WTC11 (cell line): ENCODE measurements at regions not wholly inside any gene's neighbourhood (a gene's known extent, or its start where the extent isn't known, plus 50 kb on each side); places are given as distances from the start of the nearest gene placed in this dataset.

Source experiments
- ATAC-seq: fragments of 200-7000 bp; cut with Tn5 transposase; 2 replicates; pipeline ENCODE4 v1.10.0; 2021; ENCODE audit warnings: mild to moderate bottlenecking, moderate library complexity
- CTCF ChIA-PET: fragments of 300-600 bp; sonication (Branson Sonifier 250); formaldehyde crosslinking; loops from one replicate; lab custom pipeline; 2021; ENCODE audit warnings: antibody characterized with exemption; lab: Charles Lee
- POLR2A ChIA-PET: fragments of 350-600 bp; sonication (Branson Sonifier 250); formaldehyde crosslinking; loops from one replicate; lab custom pipeline; 2021; ENCODE audit warnings: antibody characterized with exemption; lab: Charles Lee
- DNase-seq: peaks from one replicate; pipeline ENCODE4 v3.0.0; 2021; ENCODE audit warnings: low spot score
- H3K27ac Mint-ChIP-seq: 2 replicates; pipeline ENCODE4 v1.8.0; 2021; ENCODE audit warnings: mixed read lengths
- H3K27me3 Mint-ChIP-seq: 2 replicates; pipeline ENCODE4 v1.8.0; 2021; ENCODE audit warnings: low read depth, mild to moderate bottlenecking, moderate library complexity, mixed read lengths
- H3K36me3 Mint-ChIP-seq: 2 replicates; pipeline ENCODE4 v1.8.0; 2021; ENCODE audit warnings: mixed read lengths
- H3K4me1 Mint-ChIP-seq: 2 replicates; pipeline ENCODE4 v1.8.0; 2022; ENCODE audit warnings: mixed read lengths
- H3K4me3 Mint-ChIP-seq: 2 replicates; pipeline ENCODE4 v1.8.0; 2021; ENCODE audit warnings: mild to moderate bottlenecking, moderate library complexity, mixed read lengths
- H3K9me3 Mint-ChIP-seq: 2 replicates; pipeline ENCODE4 v1.8.0; 2021; ENCODE audit warnings: mixed read lengths
- CREB1 ChIP-seq: sonication (generic); formaldehyde crosslinking; IDR thresholded peaks from 2 replicates; pipeline ENCODE4 v1.8.0; 2023; ENCODE audit warnings: mild to moderate bottlenecking, missing genetic modification reagents
- CREM ChIP-seq: sonication (generic); formaldehyde crosslinking; IDR thresholded peaks from 2 replicates; pipeline ENCODE4 v1.8.1; 2022; ENCODE audit warnings: mild to moderate bottlenecking, missing genetic modification reagents, moderate library complexity
- JUN ChIP-seq: sonication (generic); formaldehyde crosslinking; IDR thresholded peaks from 2 replicates; pipeline ENCODE4 v1.8.0; 2023; ENCODE audit warnings: mild to moderate bottlenecking, missing genetic modification reagents
- KAT7 ChIP-seq: sonication (generic); formaldehyde crosslinking; IDR thresholded peaks from 2 replicates; pipeline ENCODE4 v1.8.1; 2023; ENCODE audit warnings: missing genetic modification reagents, mild to moderate bottlenecking, borderline replicate concordance
- OVOL2 ChIP-seq: fragments of 250-450 bp; sonication (Bioruptor Pico); IDR thresholded peaks from 2 replicates; pipeline ENCODE4 v1.9.0; 2021; ENCODE audit warnings: mild to moderate bottlenecking, borderline replicate concordance
- SP1 ChIP-seq: sonication (generic); formaldehyde crosslinking; conservative IDR thresholded peaks from 2 replicates; pipeline ENCODE4 v1.8.1; 2022; ENCODE audit warnings: missing genetic modification reagents
- ZNF219 ChIP-seq: sonication (generic); formaldehyde crosslinking; IDR thresholded peaks from 2 replicates; pipeline ENCODE4 v1.8.0; 2023; ENCODE audit warnings: missing genetic modification reagents, mild to moderate bottlenecking, borderline replicate concordance
- ZNF317 ChIP-seq: sonication (generic); formaldehyde crosslinking; IDR thresholded peaks from 2 replicates; pipeline ENCODE4 v1.8.1; 2023; ENCODE audit warnings: low read depth, mild to moderate bottlenecking, moderate library complexity, missing genetic modification reagents, borderline replicate concordance
- ZNF423 ChIP-seq: fragments of 250-450 bp; sonication (Bioruptor Pico); IDR thresholded peaks from 2 replicates; pipeline ENCODE4 v2.1.2; 2022; ENCODE audit warnings: mild to moderate bottlenecking, moderate library complexity
- ZNF671 ChIP-seq: fragments of 250-450 bp; sonication (Bioruptor Pico); IDR thresholded peaks from 2 replicates; pipeline ENCODE4 v1.8.0; 2021; ENCODE audit warnings: mild to moderate bottlenecking
- TF ChIP-seq, protein P1 (sequence below): sonication (generic); formaldehyde crosslinking; IDR thresholded peaks from 2 replicates; pipeline ENCODE4 v1.8.1; 2023; ENCODE audit warnings: mild to moderate bottlenecking, missing genetic modification reagents
- TF ChIP-seq, protein P2 (sequence below): sonication (generic); formaldehyde crosslinking; IDR thresholded peaks from 2 replicates; pipeline ENCODE4 v1.8.0; 2022; ENCODE audit warnings: mild to moderate bottlenecking, missing genetic modification reagents
- TF ChIP-seq, protein P3 (sequence below): sonication (generic); formaldehyde crosslinking; IDR thresholded peaks from 2 replicates; pipeline ENCODE4 v1.8.0; 2023; ENCODE audit warnings: mild to moderate bottlenecking, missing genetic modification reagents
- TF ChIP-seq, protein P4 (sequence below): fragments of 250-450 bp; sonication (Bioruptor Pico); IDR thresholded peaks from 2 replicates; pipeline ENCODE4 v1.9.0; 2021; ENCODE audit warnings: mild to moderate bottlenecking, borderline replicate concordance
- TF ChIP-seq, protein P5 (sequence below): sonication (generic); formaldehyde crosslinking; IDR thresholded peaks from 2 replicates; pipeline ENCODE4 v1.8.0; 2022; ENCODE audit warnings: mild to moderate bottlenecking, missing genetic modification reagents
- TF ChIP-seq, protein P6 (sequence below): sonication (generic); formaldehyde crosslinking; IDR thresholded peaks from 2 replicates; pipeline ENCODE4 v1.8.1; 2022; ENCODE audit warnings: missing genetic modification reagents, borderline replicate concordance

GRCh38 chr22:49233507-49234100, 594.1 kb downstream of the BRD1 start (continued):
- TF ChIP-seq, protein P1, sequence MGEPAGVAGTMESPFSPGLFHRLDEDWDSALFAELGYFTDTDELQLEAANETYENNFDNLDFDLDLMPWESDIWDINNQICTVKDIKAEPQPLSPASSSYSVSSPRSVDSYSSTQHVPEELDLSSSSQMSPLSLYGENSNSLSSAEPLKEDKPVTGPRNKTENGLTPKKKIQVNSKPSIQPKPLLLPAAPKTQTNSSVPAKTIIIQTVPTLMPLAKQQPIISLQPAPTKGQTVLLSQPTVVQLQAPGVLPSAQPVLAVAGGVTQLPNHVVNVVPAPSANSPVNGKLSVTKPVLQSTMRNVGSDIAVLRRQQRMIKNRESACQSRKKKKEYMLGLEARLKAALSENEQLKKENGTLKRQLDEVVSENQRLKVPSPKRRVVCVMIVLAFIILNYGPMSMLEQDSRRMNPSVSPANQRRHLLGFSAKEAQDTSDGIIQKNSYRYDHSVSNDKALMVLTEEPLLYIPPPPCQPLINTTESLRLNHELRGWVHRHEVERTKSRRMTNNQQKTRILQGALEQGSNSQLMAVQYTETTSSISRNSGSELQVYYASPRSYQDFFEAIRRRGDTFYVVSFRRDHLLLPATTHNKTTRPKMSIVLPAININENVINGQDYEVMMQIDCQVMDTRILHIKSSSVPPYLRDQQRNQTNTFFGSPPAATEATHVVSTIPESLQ (CRISPR knock-in tag) = no peak
- TF ChIP-seq ZNF671 (CRISPR knock-in tag) (no peak), ZNF423 (CRISPR knock-in tag) (no peak), CREB1 (CRISPR knock-in tag) (no peak)

GRCh38 chr22:49232319-49233067, 595.2 kb downstream of the BRD1 start:
- TF ChIP-seq CREM (no peak), ZNF317 (CRISPR knock-in tag) (no peak), OVOL2 (CRISPR knock-in tag) (no peak)
- TF ChIP-seq, protein P2, sequence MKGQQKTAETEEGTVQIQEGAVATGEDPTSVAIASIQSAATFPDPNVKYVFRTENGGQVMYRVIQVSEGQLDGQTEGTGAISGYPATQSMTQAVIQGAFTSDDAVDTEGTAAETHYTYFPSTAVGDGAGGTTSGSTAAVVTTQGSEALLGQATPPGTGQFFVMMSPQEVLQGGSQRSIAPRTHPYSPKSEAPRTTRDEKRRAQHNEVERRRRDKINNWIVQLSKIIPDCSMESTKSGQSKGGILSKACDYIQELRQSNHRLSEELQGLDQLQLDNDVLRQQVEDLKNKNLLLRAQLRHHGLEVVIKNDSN (CRISPR knock-in tag) = no peak
- TF ChIP-seq, protein P3, sequence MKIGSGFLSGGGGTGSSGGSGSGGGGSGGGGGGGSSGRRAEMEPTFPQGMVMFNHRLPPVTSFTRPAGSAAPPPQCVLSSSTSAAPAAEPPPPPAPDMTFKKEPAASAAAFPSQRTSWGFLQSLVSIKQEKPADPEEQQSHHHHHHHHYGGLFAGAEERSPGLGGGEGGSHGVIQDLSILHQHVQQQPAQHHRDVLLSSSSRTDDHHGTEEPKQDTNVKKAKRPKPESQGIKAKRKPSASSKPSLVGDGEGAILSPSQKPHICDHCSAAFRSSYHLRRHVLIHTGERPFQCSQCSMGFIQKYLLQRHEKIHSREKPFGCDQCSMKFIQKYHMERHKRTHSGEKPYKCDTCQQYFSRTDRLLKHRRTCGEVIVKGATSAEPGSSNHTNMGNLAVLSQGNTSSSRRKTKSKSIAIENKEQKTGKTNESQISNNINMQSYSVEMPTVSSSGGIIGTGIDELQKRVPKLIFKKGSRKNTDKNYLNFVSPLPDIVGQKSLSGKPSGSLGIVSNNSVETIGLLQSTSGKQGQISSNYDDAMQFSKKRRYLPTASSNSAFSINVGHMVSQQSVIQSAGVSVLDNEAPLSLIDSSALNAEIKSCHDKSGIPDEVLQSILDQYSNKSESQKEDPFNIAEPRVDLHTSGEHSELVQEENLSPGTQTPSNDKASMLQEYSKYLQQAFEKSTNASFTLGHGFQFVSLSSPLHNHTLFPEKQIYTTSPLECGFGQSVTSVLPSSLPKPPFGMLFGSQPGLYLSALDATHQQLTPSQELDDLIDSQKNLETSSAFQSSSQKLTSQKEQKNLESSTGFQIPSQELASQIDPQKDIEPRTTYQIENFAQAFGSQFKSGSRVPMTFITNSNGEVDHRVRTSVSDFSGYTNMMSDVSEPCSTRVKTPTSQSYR (CRISPR knock-in tag) = no peak
- no peak overlapping the region for H3K27ac Mint-ChIP-seq
- CTCF ChIA-PET = no interaction called here
- DNase-seq (no peak), ATAC-seq (no peak)
- no peak overlapping the region for H3K4me3 Mint-ChIP-seq
- H3K36me3 Mint-ChIP-seq = no peaks in the 10 kb centered on the region
- peaks cover 9% of the 10 kb centered on the region for H3K4me1 Mint-ChIP-seq
- no peaks in the 10 kb centered on the region for H3K9me3 Mint-ChIP-seq
- POLR2A ChIA-PET = no interaction called here
- no peaks in the 10 kb centered on the region for H3K27me3 Mint-ChIP-seq

GRCh38 chr22:49230194-49230577, 597.5 kb downstream of the BRD1 start:
- Mint-ChIP-seq H3K36me3 (no peaks in the 10 kb centered on the region), H3K4me1 (no peaks in the 10 kb centered on the region), H3K9me3 (peaks cover 6% of the 10 kb centered on the region; the same call in 1 of the 2 replicates), H3K27me3 (peaks cover 2% of the 10 kb centered on the region; the same call in 1 of the 2 replicates), H3K27ac (no peak overlapping the region), H3K4me3 (no peak overlapping the region)
- ChIA-PET POLR2A (no interaction called here), CTCF (interaction anchor here (0.7 to 1.1 kb wide), 2 partner anchors 74 to 826 kb away, joined by 3 read pairs; no protein-coding TSS in a partner anchor)
- ATAC-seq (no peak), DNase-seq (peak; percentile 73)
- TF ChIP-seq JUN (peak; percentile 63; the same call in 1 of the 2 replicates), ZNF219 (peak; percentile 59; the same call in 1 of the 2 replicates), KAT7 (no peak), SP1 (no peak)
- TF ChIP-seq, protein P4, sequence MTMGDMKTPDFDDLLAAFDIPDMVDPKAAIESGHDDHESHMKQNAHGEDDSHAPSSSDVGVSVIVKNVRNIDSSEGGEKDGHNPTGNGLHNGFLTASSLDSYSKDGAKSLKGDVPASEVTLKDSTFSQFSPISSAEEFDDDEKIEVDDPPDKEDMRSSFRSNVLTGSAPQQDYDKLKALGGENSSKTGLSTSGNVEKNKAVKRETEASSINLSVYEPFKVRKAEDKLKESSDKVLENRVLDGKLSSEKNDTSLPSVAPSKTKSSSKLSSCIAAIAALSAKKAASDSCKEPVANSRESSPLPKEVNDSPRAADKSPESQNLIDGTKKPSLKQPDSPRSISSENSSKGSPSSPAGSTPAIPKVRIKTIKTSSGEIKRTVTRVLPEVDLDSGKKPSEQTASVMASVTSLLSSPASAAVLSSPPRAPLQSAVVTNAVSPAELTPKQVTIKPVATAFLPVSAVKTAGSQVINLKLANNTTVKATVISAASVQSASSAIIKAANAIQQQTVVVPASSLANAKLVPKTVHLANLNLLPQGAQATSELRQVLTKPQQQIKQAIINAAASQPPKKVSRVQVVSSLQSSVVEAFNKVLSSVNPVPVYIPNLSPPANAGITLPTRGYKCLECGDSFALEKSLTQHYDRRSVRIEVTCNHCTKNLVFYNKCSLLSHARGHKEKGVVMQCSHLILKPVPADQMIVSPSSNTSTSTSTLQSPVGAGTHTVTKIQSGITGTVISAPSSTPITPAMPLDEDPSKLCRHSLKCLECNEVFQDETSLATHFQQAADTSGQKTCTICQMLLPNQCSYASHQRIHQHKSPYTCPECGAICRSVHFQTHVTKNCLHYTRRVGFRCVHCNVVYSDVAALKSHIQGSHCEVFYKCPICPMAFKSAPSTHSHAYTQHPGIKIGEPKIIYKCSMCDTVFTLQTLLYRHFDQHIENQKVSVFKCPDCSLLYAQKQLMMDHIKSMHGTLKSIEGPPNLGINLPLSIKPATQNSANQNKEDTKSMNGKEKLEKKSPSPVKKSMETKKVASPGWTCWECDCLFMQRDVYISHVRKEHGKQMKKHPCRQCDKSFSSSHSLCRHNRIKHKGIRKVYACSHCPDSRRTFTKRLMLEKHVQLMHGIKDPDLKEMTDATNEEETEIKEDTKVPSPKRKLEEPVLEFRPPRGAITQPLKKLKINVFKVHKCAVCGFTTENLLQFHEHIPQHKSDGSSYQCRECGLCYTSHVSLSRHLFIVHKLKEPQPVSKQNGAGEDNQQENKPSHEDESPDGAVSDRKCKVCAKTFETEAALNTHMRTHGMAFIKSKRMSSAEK (CRISPR knock-in tag) = no peak
- TF ChIP-seq, protein P5, sequence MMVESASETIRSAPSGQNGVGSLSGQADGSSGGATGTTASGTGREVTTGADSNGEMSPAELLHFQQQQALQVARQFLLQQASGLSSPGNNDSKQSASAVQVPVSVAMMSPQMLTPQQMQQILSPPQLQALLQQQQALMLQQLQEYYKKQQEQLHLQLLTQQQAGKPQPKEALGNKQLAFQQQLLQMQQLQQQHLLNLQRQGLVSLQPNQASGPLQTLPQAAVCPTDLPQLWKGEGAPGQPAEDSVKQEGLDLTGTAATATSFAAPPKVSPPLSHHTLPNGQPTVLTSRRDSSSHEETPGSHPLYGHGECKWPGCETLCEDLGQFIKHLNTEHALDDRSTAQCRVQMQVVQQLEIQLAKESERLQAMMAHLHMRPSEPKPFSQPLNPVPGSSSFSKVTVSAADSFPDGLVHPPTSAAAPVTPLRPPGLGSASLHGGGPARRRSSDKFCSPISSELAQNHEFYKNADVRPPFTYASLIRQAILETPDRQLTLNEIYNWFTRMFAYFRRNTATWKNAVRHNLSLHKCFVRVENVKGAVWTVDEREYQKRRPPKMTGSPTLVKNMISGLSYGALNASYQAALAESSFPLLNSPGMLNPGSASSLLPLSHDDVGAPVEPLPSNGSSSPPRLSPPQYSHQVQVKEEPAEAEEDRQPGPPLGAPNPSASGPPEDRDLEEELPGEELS = 0 out of 2 replicates have a peak, but pooled peaks have one; percentile 57
- TF ChIP-seq, protein P2 (CRISPR knock-in tag) = peak; percentile 21; the same call in 1 of the 2 replicates
- TF ChIP-seq, protein P6, sequence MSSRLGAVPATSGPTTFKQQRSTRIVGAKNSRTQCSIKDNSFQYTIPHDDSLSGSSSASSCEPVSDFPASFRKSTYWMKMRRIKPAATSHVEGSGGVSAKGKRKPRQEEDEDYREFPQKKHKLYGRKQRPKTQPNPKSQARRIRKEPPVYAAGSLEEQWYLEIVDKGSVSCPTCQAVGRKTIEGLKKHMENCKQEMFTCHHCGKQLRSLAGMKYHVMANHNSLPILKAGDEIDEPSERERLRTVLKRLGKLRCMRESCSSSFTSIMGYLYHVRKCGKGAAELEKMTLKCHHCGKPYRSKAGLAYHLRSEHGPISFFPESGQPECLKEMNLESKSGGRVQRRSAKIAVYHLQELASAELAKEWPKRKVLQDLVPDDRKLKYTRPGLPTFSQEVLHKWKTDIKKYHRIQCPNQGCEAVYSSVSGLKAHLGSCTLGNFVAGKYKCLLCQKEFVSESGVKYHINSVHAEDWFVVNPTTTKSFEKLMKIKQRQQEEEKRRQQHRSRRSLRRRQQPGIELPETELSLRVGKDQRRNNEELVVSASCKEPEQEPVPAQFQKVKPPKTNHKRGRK (CRISPR knock-in tag) = no peak
